ENCODE measurements at regions not wholly inside any gene's neighbourhood (a gene's known extent, or its start where the extent isn't known, plus 50 kb on each side); places are given as distances from the start of the nearest gene placed in this dataset.

DNA sequence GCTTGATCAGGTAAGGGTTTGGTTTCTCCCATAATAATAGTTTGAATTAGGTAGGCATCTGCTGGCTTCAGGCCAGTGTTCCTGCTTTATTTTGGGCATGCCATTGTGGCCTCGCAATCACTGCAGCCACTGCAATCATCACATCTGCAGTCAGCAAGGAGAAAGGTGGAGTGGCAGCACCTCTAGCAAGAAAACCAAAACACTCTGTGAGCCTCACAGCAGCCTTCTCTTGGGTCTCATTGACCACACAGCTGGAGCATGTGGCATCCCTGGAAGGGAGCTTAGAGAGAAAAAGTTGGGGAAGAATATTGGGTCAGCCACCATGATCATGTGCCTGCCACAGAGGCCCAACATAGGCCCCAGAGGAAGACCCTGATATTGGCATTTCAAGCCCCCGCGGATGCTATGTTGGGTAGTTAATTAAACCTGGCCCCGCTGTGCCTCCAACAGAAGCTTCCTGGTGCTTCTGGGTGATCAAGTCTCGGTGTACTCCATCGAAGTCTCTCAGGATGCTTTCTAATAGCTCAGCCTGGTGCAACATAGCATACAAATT lies 158.0 kb upstream of the UBE2E1 start:
- no peak overlapping the region for H3K4ac ChIP-seq (ENCODE audit: low read depth, low read length)
- H3K4me1 ChIP-seq (ENCODE audit: control insufficient read depth in 1 of 2, insufficient read depth in 2 of 2, low read length in 2 of 2): peaks cover 0 to 2% of the 10 kb centered on the region in 2 experiments
- H2BK12ac ChIP-seq (ENCODE audit: low read length): no peak overlapping the region
- no CpG with 5 or more reads among the region's 6 CpGs for WGBS (ENCODE audit: extremely low coverage, insufficient coverage, insufficient read length)
- no peaks in the 10 kb centered on the region for H3K79me1 ChIP-seq (ENCODE audit: low read length)
- H3K14ac ChIP-seq (ENCODE audit: low read length): no peak overlapping the region
- no peak overlapping the region for H4K8ac ChIP-seq (ENCODE audit: low read depth, low read length)
- no peak overlapping the region for H4K91ac ChIP-seq (ENCODE audit: low read depth, low read length)
- H3K27me3 ChIP-seq (ENCODE audit: insufficient read depth, low read length): no peaks in the 10 kb centered on the region
- no peaks in the 10 kb centered on the region for H3K79me2 ChIP-seq (ENCODE audit: control insufficient read depth, insufficient read depth, low read length, poor library complexity)
- no peak overlapping the region for H3K18ac ChIP-seq (ENCODE audit: low read length)
- H3K36me3 ChIP-seq (ENCODE audit: control insufficient read depth in 1 of 2, insufficient read depth in 2 of 2, low read length in 2 of 2): no peaks in the 10 kb centered on the region
- H4K12ac ChIP-seq (ENCODE audit: low read depth, low read length): no peak overlapping the region
- no peak overlapping the region for H3K23ac ChIP-seq (ENCODE audit: low read length)
- H2AFZ ChIP-seq (ENCODE audit: insufficient read depth, low read length, poor library complexity): no peak overlapping the region
- no peak overlapping the region for H3K27ac ChIP-seq (ENCODE audit: low read depth, low read length)
- H2BK5ac ChIP-seq (ENCODE audit: low read depth, low read length, poor library complexity): no peak overlapping the region
- H2AK5ac ChIP-seq (ENCODE audit: low read length): no peak overlapping the region
- H3K4me3 ChIP-seq (ENCODE audit: low read depth, low read length): no peak overlapping the region
- peaks cover 2% of the 10 kb centered on the region for H3K9me3 ChIP-seq (ENCODE audit: insufficient read depth, low read depth, low read length)
- H2BK120ac ChIP-seq (ENCODE audit: insufficient read depth, low read length, poor library complexity): no peak overlapping the region
- H3K4me2 ChIP-seq (ENCODE audit: low read length): no peak overlapping the region
- DNase-seq: no peak
- H3K9ac ChIP-seq (ENCODE audit: low read length): no peak overlapping the region

DNA sequence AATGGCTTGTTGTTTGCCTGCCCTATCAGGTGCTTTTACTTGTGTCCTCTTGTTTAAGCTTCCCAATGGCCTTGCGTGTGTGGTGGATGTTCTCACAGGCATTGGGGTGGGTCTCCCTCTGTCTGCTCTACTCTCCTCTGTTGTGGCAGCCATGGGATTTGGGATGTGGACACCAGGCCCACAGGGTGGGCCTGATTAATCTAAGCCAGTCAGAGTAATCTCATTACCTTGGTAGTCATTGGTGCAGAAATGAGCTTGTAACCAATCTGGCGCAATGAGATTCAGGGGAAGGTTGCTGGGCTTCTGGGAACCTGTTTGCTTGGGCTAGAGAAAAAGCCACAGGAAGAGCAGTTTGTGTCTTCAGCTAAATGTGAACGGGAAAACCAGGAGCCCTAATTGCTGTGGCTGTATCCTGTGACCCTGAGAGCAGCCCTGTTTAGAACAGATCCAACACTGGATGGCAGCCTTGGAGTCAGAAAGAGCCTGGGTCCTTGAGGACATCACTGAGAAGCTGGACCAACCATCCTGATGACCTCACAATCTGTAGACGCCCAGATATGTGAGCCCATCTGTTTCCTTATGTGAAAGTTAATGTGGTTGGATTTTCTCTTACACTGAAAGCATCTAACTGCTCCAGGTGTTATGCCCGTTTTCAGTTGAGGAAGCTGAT lies 157.3 kb upstream of the UBE2E1 start:
- WGBS (ENCODE audit: extremely low coverage, insufficient coverage, insufficient read length): no CpG with 5 or more reads among the region's 5 CpGs

DNA sequence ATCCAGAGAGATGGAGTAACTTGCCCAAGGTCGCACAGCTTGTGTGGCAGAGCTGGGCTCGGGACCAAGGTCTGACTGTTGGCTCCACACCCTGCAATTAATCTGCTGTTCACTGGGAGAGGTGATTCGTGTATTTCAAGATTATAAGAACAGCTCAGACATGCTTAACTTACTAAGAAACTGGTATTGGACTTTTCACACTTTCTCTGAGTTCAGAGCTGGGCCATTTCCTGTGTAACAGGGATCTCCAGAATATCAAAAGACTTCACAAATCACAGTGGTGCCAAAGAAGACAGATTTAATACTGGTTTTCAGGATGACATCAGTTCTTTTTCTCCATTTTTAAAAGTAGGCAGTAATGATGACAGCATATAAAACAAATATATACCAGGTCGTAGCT lies 156.8 kb upstream of the UBE2E1 start:
- Histone ChIP-seq H3K18ac (ENCODE audit: low read length) (no peak overlapping the region), H3K27ac (ENCODE audit: low read depth, low read length) (no peak overlapping the region), H3K27me3 (ENCODE audit: insufficient read depth, low read length) (no peaks in the 10 kb centered on the region), H2AFZ (ENCODE audit: insufficient read depth, low read length, poor library complexity) (no peak overlapping the region), H4K12ac (ENCODE audit: low read depth, low read length) (no peak overlapping the region), H2BK12ac (ENCODE audit: low read length) (no peak overlapping the region), H2BK120ac (ENCODE audit: insufficient read depth, low read length, poor library complexity) (no peak overlapping the region), H3K4me3 (ENCODE audit: low read depth, low read length) (no peak overlapping the region), H3K4me2 (ENCODE audit: low read length) (no peak overlapping the region), H3K9ac (ENCODE audit: low read length) (no peak overlapping the region), H2AK5ac (ENCODE audit: low read length) (no peak overlapping the region), H3K14ac (ENCODE audit: low read length) (no peak overlapping the region), H4K91ac (ENCODE audit: low read depth, low read length) (no peak overlapping the region), H3K36me3 (ENCODE audit: control insufficient read depth in 1 of 2, insufficient read depth in 2 of 2, low read length in 2 of 2) (no peaks in the 10 kb centered on the region), H4K8ac (ENCODE audit: low read depth, low read length) (no peak overlapping the region), H3K4me1 (ENCODE audit: control insufficient read depth in 1 of 2, insufficient read depth in 2 of 2, low read length in 2 of 2) (peaks cover 0 to 2% of the 10 kb centered on the region in 2 experiments), H3K4ac (ENCODE audit: low read depth, low read length) (no peak overlapping the region), H3K9me3 (ENCODE audit: insufficient read depth, low read depth, low read length) (peaks cover 2% of the 10 kb centered on the region), H3K23ac (ENCODE audit: low read length) (no peak overlapping the region), H3K79me1 (ENCODE audit: low read length) (no peaks in the 10 kb centered on the region), H2BK5ac (ENCODE audit: low read depth, low read length, poor library complexity) (no peak overlapping the region), H3K79me2 (ENCODE audit: control insufficient read depth, insufficient read depth, low read length, poor library complexity) (no peaks in the 10 kb centered on the region)
- DNase-seq: no peak
- no CpG with 5 or more reads among the region's 4 CpGs for WGBS (ENCODE audit: extremely low coverage, insufficient coverage, insufficient read length)

More for the DNA sequence above, 157.3 kb upstream of the UBE2E1 start:
- H3K9me3 ChIP-seq (ENCODE audit: insufficient read depth, low read depth, low read length): peaks cover 2% of the 10 kb centered on the region
- H4K12ac ChIP-seq (ENCODE audit: low read depth, low read length): no peak overlapping the region
- H3K4me2 ChIP-seq (ENCODE audit: low read length): no peak overlapping the region
- DNase-seq: no peak
- no peaks in the 10 kb centered on the region for H3K36me3 ChIP-seq (ENCODE audit: control insufficient read depth in 1 of 2, insufficient read depth in 2 of 2, low read length in 2 of 2)
- H2BK12ac ChIP-seq (ENCODE audit: low read length): no peak overlapping the region
- H2AK5ac ChIP-seq (ENCODE audit: low read length): no peak overlapping the region
- H2BK120ac ChIP-seq (ENCODE audit: insufficient read depth, low read length, poor library complexity): no peak overlapping the region
- no peak overlapping the region for H3K14ac ChIP-seq (ENCODE audit: low read length)
- H3K27me3 ChIP-seq (ENCODE audit: insufficient read depth, low read length): no peaks in the 10 kb centered on the region
- H3K79me1 ChIP-seq (ENCODE audit: low read length): no peaks in the 10 kb centered on the region
- H2BK5ac ChIP-seq (ENCODE audit: low read depth, low read length, poor library complexity): no peak overlapping the region
- H3K4me1 ChIP-seq (ENCODE audit: control insufficient read depth in 1 of 2, insufficient read depth in 2 of 2, low read length in 2 of 2): peaks cover 0 to 2% of the 10 kb centered on the region in 2 experiments
- no peak overlapping the region for H3K4ac ChIP-seq (ENCODE audit: low read depth, low read length)
- no peak overlapping the region for H3K4me3 ChIP-seq (ENCODE audit: low read depth, low read length)
- H3K27ac ChIP-seq (ENCODE audit: low read depth, low read length): no peak overlapping the region
- no peak overlapping the region for H4K8ac ChIP-seq (ENCODE audit: low read depth, low read length)
- no peak overlapping the region for H3K18ac ChIP-seq (ENCODE audit: low read length)
- H3K23ac ChIP-seq (ENCODE audit: low read length): no peak overlapping the region
- H3K79me2 ChIP-seq (ENCODE audit: control insufficient read depth, insufficient read depth, low read length, poor library complexity): no peaks in the 10 kb centered on the region
- no peak overlapping the region for H4K91ac ChIP-seq (ENCODE audit: low read depth, low read length)
- H3K9ac ChIP-seq (ENCODE audit: low read length): no peak overlapping the region
- no peak overlapping the region for H2AFZ ChIP-seq (ENCODE audit: insufficient read depth, low read length, poor library complexity)

DNA sequence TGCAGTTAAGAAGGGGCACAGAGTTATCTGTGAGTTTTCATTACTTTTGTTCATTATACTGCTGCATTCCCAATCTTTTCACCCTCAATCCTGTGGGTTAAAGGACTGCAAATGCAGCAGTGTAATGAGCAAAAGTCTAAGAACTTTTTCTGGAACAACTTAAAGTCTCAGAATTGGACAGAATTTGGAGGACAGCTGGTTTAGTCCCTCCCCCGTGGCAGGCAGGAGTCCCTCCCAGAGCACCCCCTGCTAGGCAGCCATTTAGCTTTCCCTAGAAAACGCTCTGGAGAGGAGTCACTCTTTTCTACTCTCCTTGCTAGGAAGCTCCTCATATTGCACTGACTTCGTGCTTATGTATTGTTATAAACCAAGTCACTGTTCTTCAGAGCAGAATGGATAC lies 156.3 kb upstream of the UBE2E1 start:
- Histone ChIP-seq H3K18ac (ENCODE audit: low read length) (no peak overlapping the region), H3K79me2 (ENCODE audit: control insufficient read depth, insufficient read depth, low read length, poor library complexity) (no peaks in the 10 kb centered on the region), H3K23ac (ENCODE audit: low read length) (no peak overlapping the region), H2BK12ac (ENCODE audit: low read length) (no peak overlapping the region), H2BK5ac (ENCODE audit: low read depth, low read length, poor library complexity) (no peak overlapping the region), H3K4me2 (ENCODE audit: low read length) (no peak overlapping the region), H2AK5ac (ENCODE audit: low read length) (no peak overlapping the region), H4K8ac (ENCODE audit: low read depth, low read length) (no peak overlapping the region), H3K36me3 (ENCODE audit: control insufficient read depth in 1 of 2, insufficient read depth in 2 of 2, low read length in 2 of 2) (no peaks in the 10 kb centered on the region), H3K27ac (ENCODE audit: low read depth, low read length) (no peak overlapping the region), H3K4ac (ENCODE audit: low read depth, low read length) (no peak overlapping the region), H3K9ac (ENCODE audit: low read length) (no peak overlapping the region), H3K4me3 (ENCODE audit: low read depth, low read length) (no peak overlapping the region), H3K79me1 (ENCODE audit: low read length) (no peaks in the 10 kb centered on the region), H4K12ac (ENCODE audit: low read depth, low read length) (no peak overlapping the region), H4K91ac (ENCODE audit: low read depth, low read length) (no peak overlapping the region), H3K9me3 (ENCODE audit: insufficient read depth, low read depth, low read length) (peaks cover 2% of the 10 kb centered on the region), H2AFZ (ENCODE audit: insufficient read depth, low read length, poor library complexity) (no peak overlapping the region), H3K27me3 (ENCODE audit: insufficient read depth, low read length) (no peaks in the 10 kb centered on the region), H3K4me1 (ENCODE audit: control insufficient read depth in 1 of 2, insufficient read depth in 2 of 2, low read length in 2 of 2) (peaks cover 0 to 2% of the 10 kb centered on the region in 2 experiments), H3K14ac (ENCODE audit: low read length) (no peak overlapping the region), H2BK120ac (ENCODE audit: insufficient read depth, low read length, poor library complexity) (no peak overlapping the region)
- WGBS (ENCODE audit: extremely low coverage, insufficient coverage, insufficient read length): no CpG with 5 or more reads among the region's 3 CpGs
- no peak for DNase-seq

All from trophoblast cell (in vitro differentiated cells and primary cell).